ENCODE measurements at regions not wholly inside any gene's neighbourhood (a gene's known extent, or its start where the extent isn't known, plus 50 kb on each side); places are given as distances from the start of the nearest gene placed in this dataset.

GRCh38 chr5:74126294-74126693, 500.3 kb downstream of the ARHGEF28 start:
- no peaks in the 10 kb centered on the region for H4K20me1 ChIP-seq (replicated peaks; ENCODE audit: control insufficient read depth, extremely low read depth, insufficient read depth, low read length)

GRCh38 chr5:74124826-74125225, 498.8 kb downstream of the ARHGEF28 start:
- dilution Hi-C loops (cut with MboI; ENCODE audit: extremely low pct_ligation_motif_present, low sequenced_read_pairs) = no loop called here
- no TSS peak for BruUV-seq (replicated peaks)

More at GRCh38 chr5:74126294-74126693, 500.3 kb downstream of the ARHGEF28 start:
- intact Hi-C loops (cut with micrococcal nuclease) = loop anchor here (2.0 kb wide), 4 partner anchors 27 to 125 kb away; no protein-coding TSS in a partner anchor
- TF ChIP-seq FOS (IDR thresholded peaks at IDR 0.05; ENCODE audit: borderline replicate concordance, insufficient read depth, low read length) (peak; percentile 20), MYC (IDR thresholded peaks at IDR 0.05; ENCODE audit: low read depth, low read length) (no peak)
- H3K9me3 ChIP-seq (replicated peaks; ENCODE audit: control insufficient read depth, insufficient read depth, low read length) = no peaks in the 10 kb centered on the region
- no peaks in the 10 kb centered on the region for H3K79me2 ChIP-seq (ENCODE audit: control insufficient read depth, insufficient read depth, low read length)
- H3K36me3 ChIP-seq (ENCODE audit: control insufficient read depth in 2 of 2, extremely low read depth in 1 of 2, insufficient read depth in 2 of 2, low read length in 2 of 2) = no peaks in the 10 kb centered on the region
- no peaks in the 10 kb centered on the region for H3K27me3 ChIP-seq (ENCODE audit: control insufficient read depth in 2 of 2, insufficient read depth in 2 of 2, low read length in 2 of 2)
- FAIRE-seq (no peak), DNase-seq (ENCODE audit: low read depth, low spot score) (no peak)
- no peak overlapping the region for H2AFZ ChIP-seq (ENCODE audit: low read depth, low read length)
- H3K4me3 ChIP-seq (replicated peaks in 1 of 3; ENCODE audit: insufficient read depth in 1 of 3, low read depth in 1 of 3, low read length in 3 of 3) = no peak overlapping the region
- H3K9me1 ChIP-seq (replicated peaks; ENCODE audit: control insufficient read depth, extremely low read depth, insufficient read depth, low read length) = no peaks in the 10 kb centered on the region
- H3K4me1 ChIP-seq (ENCODE audit: control insufficient read depth, extremely low read depth, insufficient read depth, low read length) = peaks cover 45% of the 10 kb centered on the region
- H3K27ac ChIP-seq (ENCODE audit: insufficient read depth, low read depth, low read length) = peak overlapping the region; percentile 74
- POLR2A ChIA-PET = no interaction called here
- H3K9ac ChIP-seq (replicated peaks; ENCODE audit: extremely low read depth, insufficient read depth, low read length) = no peak overlapping the region
- dilution Hi-C loops (cut with MboI; ENCODE audit: extremely low pct_ligation_motif_present, low sequenced_read_pairs) = no loop called here
- peak overlapping the region; percentile 53 for H3K4me2 ChIP-seq (ENCODE audit: insufficient read depth, low read length)
- CTCF ChIA-PET = interaction anchor here (1.9 kb wide), 1 partner anchor 13 kb away, joined by 15 read pairs; no protein-coding TSS in a partner anchor
- no TSS peak for BruUV-seq (replicated peaks)

More at GRCh38 chr5:74124826-74125225, 498.8 kb downstream of the ARHGEF28 start:
- no peaks in the 10 kb centered on the region for H3K9me1 ChIP-seq (replicated peaks; ENCODE audit: control insufficient read depth, extremely low read depth, insufficient read depth, low read length)
- no peak overlapping the region for H3K27ac ChIP-seq (ENCODE audit: insufficient read depth, low read depth, low read length)
- H3K27me3 ChIP-seq (ENCODE audit: control insufficient read depth in 2 of 2, insufficient read depth in 2 of 2, low read length in 2 of 2) = no peaks in the 10 kb centered on the region
- H3K9me3 ChIP-seq (replicated peaks; ENCODE audit: control insufficient read depth, insufficient read depth, low read length) = no peaks in the 10 kb centered on the region
- no peaks in the 10 kb centered on the region for H4K20me1 ChIP-seq (replicated peaks; ENCODE audit: control insufficient read depth, extremely low read depth, insufficient read depth, low read length)
- no peak overlapping the region for H3K4me2 ChIP-seq (ENCODE audit: insufficient read depth, low read length)
- no peaks in the 10 kb centered on the region for H3K36me3 ChIP-seq (ENCODE audit: control insufficient read depth in 2 of 2, extremely low read depth in 1 of 2, insufficient read depth in 2 of 2, low read length in 2 of 2)
- ChIA-PET CTCF (interaction anchor here (1.5 kb wide), 1 partner anchor 210 kb away, joined by 3 read pairs; no protein-coding TSS in a partner anchor), POLR2A (interaction anchor here (0.6 kb wide), 1 partner anchor 16 kb away, joined by 3 read pairs; no protein-coding TSS in a partner anchor)
- no peaks in the 10 kb centered on the region for H3K79me2 ChIP-seq (ENCODE audit: control insufficient read depth, insufficient read depth, low read length)
- FAIRE-seq = no peak
- no peak for DNase-seq (ENCODE audit: low read depth, low spot score)
- intact Hi-C loops (cut with micrococcal nuclease) = no loop called here
- no peak overlapping the region for H3K4me3 ChIP-seq (replicated peaks in 1 of 3; ENCODE audit: insufficient read depth in 1 of 3, low read depth in 1 of 3, low read length in 3 of 3)
- no peak overlapping the region for H2AFZ ChIP-seq (ENCODE audit: low read depth, low read length)
- peaks cover 58% of the 10 kb centered on the region for H3K4me1 ChIP-seq (ENCODE audit: control insufficient read depth, extremely low read depth, insufficient read depth, low read length)
- TF ChIP-seq POLR2AphosphoS5 (IDR thresholded peaks at IDR 0.05; ENCODE audit: insufficient read depth, low read depth, low read length) = no peak
- no peak for TF ChIP-seq JUN (IDR thresholded peaks at IDR 0.05; ENCODE audit: borderline replicate concordance, insufficient read depth, insufficient read length, low read depth)
- TF ChIP-seq MYC (IDR thresholded peaks at IDR 0.05; ENCODE audit: low read depth, low read length) = no peak
- no peak for TF ChIP-seq CTCF (IDR thresholded peaks at IDR 0.05; ENCODE audit: extremely low read depth in 1 of 2, insufficient read depth in 1 of 2, low read depth in 1 of 2, low read length in 2 of 2)
- TF ChIP-seq POLR2A (IDR thresholded peaks at IDR 0.05; ENCODE audit: low read depth, low read length) = no peak
- no peak for TF ChIP-seq EZH2 (IDR thresholded peaks at IDR 0.05; ENCODE audit: borderline replicate concordance, low read depth, low read length, severe bottlenecking)
- TF ChIP-seq MAX (IDR thresholded peaks at IDR 0.05; ENCODE audit: insufficient read depth, insufficient read length) = no peak
- TF ChIP-seq FOS (IDR thresholded peaks at IDR 0.05; ENCODE audit: borderline replicate concordance, insufficient read depth, low read length) = no peak
- no peak for TF ChIP-seq GATA2 (IDR thresholded peaks at IDR 0.05; ENCODE audit: insufficient read depth, insufficient read length, low read depth, low read length)
- no peak overlapping the region for H3K9ac ChIP-seq (replicated peaks; ENCODE audit: extremely low read depth, insufficient read depth, low read length)

Data from endothelial cell of umbilical vein (primary cell).